ENCODE measurements at regions not wholly inside any gene's neighbourhood (a gene's known extent, or its start where the extent isn't known, plus 50 kb on each side); places are given as distances from the start of the nearest gene placed in this dataset.

GRCh38 chr3:105984837-105985236 is 116.0 kb upstream of the CBLB start:
- no peak for TF ChIP-seq POLR2A (IDR thresholded peaks at IDR 0.05; ENCODE audit: low read depth, low read length)
- TF ChIP-seq POLR2AphosphoS5 (IDR thresholded peaks at IDR 0.05; ENCODE audit: low read depth, low read length), result no peak
- no peak for TF ChIP-seq TAF1 (IDR thresholded peaks at IDR 0.05; ENCODE audit: borderline replicate concordance, low read depth, low read length)

Data from GM12892 (cell line).